ENCODE measurements at regions not wholly inside any gene's neighbourhood (a gene's known extent, or its start where the extent isn't known, plus 50 kb on each side); places are given as distances from the start of the nearest gene placed in this dataset.

DNA sequence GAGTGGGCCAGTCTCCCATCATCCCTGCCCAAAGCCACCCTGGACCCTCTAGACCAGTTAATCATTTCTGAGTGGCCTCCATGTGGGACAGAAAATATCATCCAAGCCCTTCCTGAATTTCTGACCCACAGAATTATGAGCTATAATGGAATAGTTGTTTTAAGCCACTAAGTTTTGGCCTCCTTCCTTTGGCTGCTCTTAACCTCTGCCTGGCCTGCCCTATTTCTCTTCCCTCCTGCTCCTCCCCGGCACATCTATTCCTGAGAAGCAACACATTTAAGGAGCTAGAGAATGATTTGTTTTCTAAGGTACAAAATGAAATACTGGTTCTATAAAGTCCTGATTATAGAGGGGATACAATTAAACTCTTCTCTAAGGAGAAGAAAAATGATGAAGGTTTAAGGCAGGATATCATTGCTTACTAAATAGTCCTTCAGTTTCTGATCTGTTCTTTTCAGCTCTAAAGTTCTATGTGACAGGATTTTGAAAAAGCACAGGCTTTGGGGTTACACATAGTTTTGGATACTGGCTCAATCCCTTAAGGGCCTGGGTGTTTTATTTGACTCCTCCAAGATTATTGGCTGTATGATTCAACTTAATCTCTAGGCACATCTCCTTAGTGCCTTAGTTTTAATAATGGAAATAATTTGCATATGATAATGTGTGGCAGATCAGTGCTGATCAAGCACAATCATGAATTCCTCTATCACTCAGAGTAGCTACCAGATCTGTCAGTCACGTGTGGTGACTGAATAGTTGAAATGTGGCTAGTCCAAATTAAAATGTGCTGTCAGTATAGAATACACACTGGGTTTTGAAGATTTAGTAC is 240.3 kb downstream of the VAPA start:
- TF ChIP-seq, protein P1, sequence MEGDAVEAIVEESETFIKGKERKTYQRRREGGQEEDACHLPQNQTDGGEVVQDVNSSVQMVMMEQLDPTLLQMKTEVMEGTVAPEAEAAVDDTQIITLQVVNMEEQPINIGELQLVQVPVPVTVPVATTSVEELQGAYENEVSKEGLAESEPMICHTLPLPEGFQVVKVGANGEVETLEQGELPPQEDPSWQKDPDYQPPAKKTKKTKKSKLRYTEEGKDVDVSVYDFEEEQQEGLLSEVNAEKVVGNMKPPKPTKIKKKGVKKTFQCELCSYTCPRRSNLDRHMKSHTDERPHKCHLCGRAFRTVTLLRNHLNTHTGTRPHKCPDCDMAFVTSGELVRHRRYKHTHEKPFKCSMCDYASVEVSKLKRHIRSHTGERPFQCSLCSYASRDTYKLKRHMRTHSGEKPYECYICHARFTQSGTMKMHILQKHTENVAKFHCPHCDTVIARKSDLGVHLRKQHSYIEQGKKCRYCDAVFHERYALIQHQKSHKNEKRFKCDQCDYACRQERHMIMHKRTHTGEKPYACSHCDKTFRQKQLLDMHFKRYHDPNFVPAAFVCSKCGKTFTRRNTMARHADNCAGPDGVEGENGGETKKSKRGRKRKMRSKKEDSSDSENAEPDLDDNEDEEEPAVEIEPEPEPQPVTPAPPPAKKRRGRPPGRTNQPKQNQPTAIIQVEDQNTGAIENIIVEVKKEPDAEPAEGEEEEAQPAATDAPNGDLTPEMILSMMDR (IDR thresholded peaks at IDR 0.05; ENCODE audit: poor library complexity): no peak
- TF ChIP-seq EZH2phosphoT487 (IDR thresholded peaks at IDR 0.05; ENCODE audit: low read depth, severe bottlenecking, unreplicated experiment) (no peak), EZH2 (IDR thresholded peaks at IDR 0.05; ENCODE audit: borderline replicate concordance) (no peak)

Measured in hepatocyte (in vitro differentiated cells).